ENCODE measurements at regions not wholly inside any gene's neighbourhood (a gene's known extent, or its start where the extent isn't known, plus 50 kb on each side); places are given as distances from the start of the nearest gene placed in this dataset.

GRCh38 chr10:55160655-55161283 is 359.7 kb upstream of the PCDH15 start:
- TF ChIP-seq CREB1 (IDR thresholded peaks at IDR 0.05) (no peak), EZH2 (IDR thresholded peaks at IDR 0.05; ENCODE audit: low read depth, low read length, severe bottlenecking) (no peak), RAD21 (IDR thresholded peaks at IDR 0.05 in 1 of 2, conservative IDR thresholded peaks at IDR 0.05 in 1 of 2; ENCODE audit: low read depth in 2 of 2, low read length in 2 of 2) (no peak), BCL11A (IDR thresholded peaks at IDR 0.05; ENCODE audit: low read depth in 2 of 2, low read length in 2 of 2) (no peak), POLR2AphosphoS5 (IDR thresholded peaks at IDR 0.05; ENCODE audit: low read depth, low read length) (no peak), SIN3A (conservative IDR thresholded peaks at IDR 0.05 in 1 of 2, IDR thresholded peaks at IDR 0.05 in 1 of 2; ENCODE audit: low read depth in 1 of 2, low read length in 2 of 2) (no peak), TAF1 (IDR thresholded peaks at IDR 0.05; ENCODE audit: low read depth, low read length) (no peak), TCF12 (IDR thresholded peaks at IDR 0.05; ENCODE audit: low read depth, low read length) (no peak), POLR2A (IDR thresholded peaks at IDR 0.05; ENCODE audit: control extremely low read depth in 1 of 2, low read depth in 2 of 2, low read length in 2 of 2) (no peak), USF2 (IDR thresholded peaks at IDR 0.05; ENCODE audit: low read length) (no peak), GABPA (IDR thresholded peaks at IDR 0.05; ENCODE audit: borderline replicate concordance, insufficient read depth, low read length) (no peak), CTCF (IDR thresholded peaks at IDR 0.05; ENCODE audit: control extremely low read depth in 1 of 3, insufficient read depth in 1 of 3, low read depth in 1 of 3, low read length in 3 of 3) (no peak), BRCA1 (IDR thresholded peaks at IDR 0.05; ENCODE audit: low read depth, low read length) (no peak)

All from H1 (cell line).